NB4 (cell line): ENCODE measurements at regions not wholly inside any gene's neighbourhood (a gene's known extent, or its start where the extent isn't known, plus 50 kb on each side); places are given as distances from the start of the nearest gene placed in this dataset.

Source experiments
- DNase-seq: peaks from one replicate; pipeline ENCODE4 v3.0.0; 2010; ENCODE audit warnings: low read depth
- H3K4me3 ChIP-seq: one replicate; pipeline ENCODE4 v1.5.1; 2011; ENCODE audit warnings: mild to moderate bottlenecking, low read depth, low read length, moderate library complexity
- CTCF ChIP-seq: IDR thresholded peaks from one replicate; pipeline ENCODE4 v1.5.1; 2012; ENCODE audit warnings: low read depth, low read length
- MAX ChIP-seq: IDR thresholded peaks from 2 replicates; pipeline ENCODE4 v1.6.1; 2011; ENCODE audit warnings: low read depth, low read length
- MYC ChIP-seq: IDR thresholded peaks from 2 replicates; pipeline ENCODE4 v1.6.1; 2011; ENCODE audit warnings: low read depth, low read length
- POLR2A ChIP-seq: IDR thresholded peaks from 2 replicates; pipeline ENCODE4 v1.6.1; 2011; ENCODE audit warnings: mild to moderate bottlenecking; ENCODE audit not compliant: insufficient read length; ENCODE audit errors: extremely low read depth

GRCh38 chr5:118321081-118321480 is 667.3 kb downstream of the DTWD2 start:
- H3K4me3 ChIP-seq = no peak overlapping the region
- TF ChIP-seq MYC = no peak
- DNase-seq = no peak

- no peak for DNase-seq
- H3K4me3 ChIP-seq = no peak overlapping the region
- TF ChIP-seq MYC = no peak
- TF ChIP-seq POLR2A = no peak
- no peak for TF ChIP-seq MAX
- no peak for TF ChIP-seq CTCF
Observed at GRCh38 chr5:118320121-118320520, 668.2 kb downstream of the DTWD2 start.

GRCh38 chr5:118314931-118315330 is 673.4 kb downstream of the DTWD2 start:
- H3K4me3 ChIP-seq = no peak overlapping the region
- no peak for TF ChIP-seq POLR2A
- DNase-seq = no peak

- no peak overlapping the region for H3K4me3 ChIP-seq
- DNase-seq = no peak
- TF ChIP-seq MAX (no peak), POLR2A (no peak), MYC (no peak), CTCF (no peak)
Observed at GRCh38 chr5:118311103-118311819, 677.1 kb downstream of the DTWD2 start.

- no peak overlapping the region for H3K4me3 ChIP-seq
- DNase-seq = no peak
- no peak for TF ChIP-seq MYC
- TF ChIP-seq MAX = no peak
- TF ChIP-seq CTCF = no peak
- no peak for TF ChIP-seq POLR2A
Observed at GRCh38 chr5:118310401-118310800, 677.9 kb downstream of the DTWD2 start.

- no peak for DNase-seq
- H3K4me3 ChIP-seq = no peak overlapping the region
- TF ChIP-seq MAX = no peak
- TF ChIP-seq CTCF = no peak
- no peak for TF ChIP-seq MYC
- TF ChIP-seq POLR2A = no peak
Observed at GRCh38 chr5:118303296-118303695, 685.1 kb downstream of the DTWD2 start.

- no peak overlapping the region for H3K4me3 ChIP-seq
- DNase-seq = no peak
- TF ChIP-seq MAX (no peak), MYC (no peak), POLR2A (no peak), CTCF (no peak)
Observed at GRCh38 chr5:118302786-118303185, 685.6 kb downstream of the DTWD2 start.
